Peyer's patch (tissue), 4 donors: ENCODE measurements at regions not wholly inside any gene's neighbourhood (a gene's known extent, or its start where the extent isn't known, plus 50 kb on each side); places are given as distances from the start of the nearest gene placed in this dataset.

Source experiments
- DNase-seq, 3 donors: peaks; one replicate each; pipeline ENCODE4 v3.0.0-alpha.2; 2017 to 2019
- H3K27ac ChIP-seq, 4 donors: fragments of 200-600 bp; sonication (generic); one replicate each; pipeline ENCODE4 v1.5.1; 2016 to 2019
- H3K27me3 ChIP-seq, 2 donors: fragments of 200-600 bp; sonication (generic); one replicate each; pipeline ENCODE4 v1.5.1; 2019
- H3K36me3 ChIP-seq, 3 donors: fragments of 200-600 bp; sonication (generic); one replicate each; pipeline ENCODE4 v1.5.1; 2016 to 2019
- H3K4me1 ChIP-seq, 4 donors: fragments of 200-600 bp; sonication (generic); one replicate each; pipeline ENCODE4 v1.5.1; 2016 to 2019
- H3K4me3 ChIP-seq, 4 donors: fragments of 200-600 bp; sonication (generic); 1 replicate in 3 of 4; 2 replicates in 1 of 4; pipeline ENCODE4 v1.5.1; 2016 to 2019; ENCODE audit warnings: mild to moderate bottlenecking in 1 of 4
- H3K9me3 ChIP-seq, 4 donors: fragments of 200-600 bp; sonication (generic); one replicate each; pipeline ENCODE4 v1.5.1; 2016 to 2019; ENCODE audit warnings: mild to moderate bottlenecking in 1 of 4
- CTCF ChIP-seq, 6 experiments: fragments of 450-650 bp in 4 of 6; fragments of 200-600 bp in 2 of 6; sonication (generic) in 1 of 6; IDR thresholded peaks; one replicate each; pipeline ENCODE4 v1.5.1; 2017 to 2019; ENCODE audit warnings: antibody characterized with exemption in 6 of 6, mild to moderate bottlenecking in 3 of 6, moderate library complexity in 1 of 6
- POLR2A ChIP-seq, 2 donors: fragments of 450-650 bp; IDR thresholded peaks; one replicate each; pipeline ENCODE4 v1.5.1; 2017; ENCODE audit warnings: antibody characterized with exemption in 2 of 2, mild to moderate bottlenecking in 2 of 2, moderate library complexity in 2 of 2

- H3K27me3 ChIP-seq, result no peaks in the 10 kb centered on the region
- H3K36me3 ChIP-seq, result no peaks in the 10 kb centered on the region
- H3K27ac ChIP-seq, result no peak overlapping the region
- no peaks in the 10 kb centered on the region for H3K9me3 ChIP-seq
- H3K4me1 ChIP-seq, result no peaks in the 10 kb centered on the region
- no peak for DNase-seq
- no peak for TF ChIP-seq POLR2A (IDR thresholded peaks at IDR 0.05)
- TF ChIP-seq CTCF (IDR thresholded peaks at IDR 0.05), result no peak
- H3K4me3 ChIP-seq, result no peak overlapping the region
Measured at GRCh38 chr3:127103080-127103479, 89.9 kb upstream of the PRR23E start.

GRCh38 chr3:127104586-127104985 lies 88.3 kb upstream of the PRR23E start:
- TF ChIP-seq POLR2A (IDR thresholded peaks at IDR 0.05) (no peak), CTCF (IDR thresholded peaks at IDR 0.05) (no peak)
- Histone ChIP-seq H3K27me3 (no peaks in the 10 kb centered on the region), H3K4me3 (no peak overlapping the region), H3K36me3 (no peaks in the 10 kb centered on the region), H3K4me1 (no peaks in the 10 kb centered on the region), H3K27ac (no peak overlapping the region), H3K9me3 (no peaks in the 10 kb centered on the region)
- no peak for DNase-seq

- H3K27me3 ChIP-seq, result no peaks in the 10 kb centered on the region
- H3K9me3 ChIP-seq, result no peaks in the 10 kb centered on the region
- no peaks in the 10 kb centered on the region for H3K4me1 ChIP-seq
- TF ChIP-seq CTCF (IDR thresholded peaks at IDR 0.05) (no peak), POLR2A (IDR thresholded peaks at IDR 0.05) (no peak)
- no peak overlapping the region for H3K27ac ChIP-seq
- DNase-seq, result no peak
- H3K4me3 ChIP-seq, result no peak overlapping the region
- H3K36me3 ChIP-seq, result no peaks in the 10 kb centered on the region
Measured at GRCh38 chr3:127105587-127105986, 87.3 kb upstream of the PRR23E start.

GRCh38 chr3:127106053-127106452 lies 86.9 kb upstream of the PRR23E start:
- no peaks in the 10 kb centered on the region for H3K9me3 ChIP-seq
- no peaks in the 10 kb centered on the region for H3K27me3 ChIP-seq
- H3K36me3 ChIP-seq, result no peaks in the 10 kb centered on the region
- no peak overlapping the region for H3K4me3 ChIP-seq
- DNase-seq, result no peak
- TF ChIP-seq CTCF (IDR thresholded peaks at IDR 0.05) (no peak), POLR2A (IDR thresholded peaks at IDR 0.05) (no peak)
- H3K4me1 ChIP-seq, result no peaks in the 10 kb centered on the region
- H3K27ac ChIP-seq, result no peak overlapping the region

- H3K4me1 ChIP-seq, result no peaks in the 10 kb centered on the region
- TF ChIP-seq POLR2A (IDR thresholded peaks at IDR 0.05), result no peak
- no peak for TF ChIP-seq CTCF (IDR thresholded peaks at IDR 0.05)
- H3K27me3 ChIP-seq, result no peaks in the 10 kb centered on the region
- no peaks in the 10 kb centered on the region for H3K9me3 ChIP-seq
- no peaks in the 10 kb centered on the region for H3K36me3 ChIP-seq
- no peak for DNase-seq
- no peak overlapping the region for H3K4me3 ChIP-seq
- H3K27ac ChIP-seq, result no peak overlapping the region
Measured at GRCh38 chr3:127106456-127106855, 86.5 kb upstream of the PRR23E start.

GRCh38 chr3:127107002-127107401 lies 85.9 kb upstream of the PRR23E start:
- no peak for DNase-seq
- H3K9me3 ChIP-seq, result peaks cover 0 to 5% (median under 1%) of the 10 kb centered on the region in 4 donors
- H3K27me3 ChIP-seq, result no peaks in the 10 kb centered on the region
- no peak for TF ChIP-seq CTCF (IDR thresholded peaks at IDR 0.05)
- H3K4me3 ChIP-seq, result no peak overlapping the region
- no peaks in the 10 kb centered on the region for H3K36me3 ChIP-seq
- no peak overlapping the region for H3K27ac ChIP-seq
- H3K4me1 ChIP-seq, result no peaks in the 10 kb centered on the region
